Pancreas (tissue), 10 donors: ENCODE measurements at regions not wholly inside any gene's neighbourhood (a gene's known extent, or its start where the extent isn't known, plus 50 kb on each side); places are given as distances from the start of the nearest gene placed in this dataset.

Experiments
- ATAC-seq, 4 donors: fragments of 200-7000 bp; cut with Tn5 transposase; one replicate each; pipeline versions ENCODE4 v1.8.0 to v1.9.1; 2020; ENCODE audit warnings: mild to moderate bottlenecking in 4 of 4, moderate library complexity in 4 of 4
- DNase-seq, 6 donors: peaks; one replicate each; pipeline ENCODE4 v3.0.0-alpha.2; 2020
- FAIRE-seq: peaks from 2 replicates; lab custom pipeline; 2012; peaks lifted over from hg19 to GRCh38; lab: Jason Lieb, UNC
- H3K27ac ChIP-seq, 4 donors: fragments of 200-600 bp; sonication (generic); 1 replicate in 3 of 4; 2 replicates in 1 of 4; pipeline versions ENCODE4 v1.5.0 to v1.8.0; 2020
- H3K27me3 ChIP-seq, 4 donors: fragments of 200-600 bp; one replicate each; pipeline ENCODE4 v1.8.0; 2021
- H3K36me3 ChIP-seq, 3 donors: fragments of 200-600 bp; sonication (generic) in 1 of 3; one replicate each; pipeline versions ENCODE4 v1.5.0 to v1.8.0; 2020 to 2021
- H3K4me1 ChIP-seq, 3 donors: fragments of 200-600 bp; one replicate each; pipeline ENCODE4 v1.8.0; 2021
- H3K4me3 ChIP-seq, 4 donors: fragments of 200-600 bp; sonication (generic) in 2 of 4; one replicate each; pipeline versions ENCODE4 v1.5.0 to v1.8.0; 2020 to 2021
- H3K9me3 ChIP-seq, 4 donors: fragments of 200-600 bp; one replicate each; pipeline ENCODE4 v1.8.0; 2021
- CTCF ChIP-seq, 4 donors: fragments of 200-600 bp; sonication (generic) in 3 of 4; IDR thresholded peaks; one replicate each; pipeline versions ENCODE4 v1.5.0 to v1.8.0; 2021; ENCODE audit warnings: antibody characterized with exemption in 4 of 4
- WGBS, 2 donors: extraction: QIAGEN DNeasy Blood & Tissue Kit; methylation state at CpG; one replicate each; pipeline ENCODE4 v1.1.7; 2013; 5-methylcytosine and 5-hydroxymethylcytosine counted together
- intact Hi-C, 3 donors: fragments of 100-400 bp; cut with DNase I; formaldehyde crosslinking; loops; one replicate each; pipeline versions ENCODE4 v1.11.1 to v1.14.2; 2022
- donor health status: healthy with polysubstance abuse.
- donor health status: DM: no; HTN: no; CAD: no; lungs with moderate emphysema.
- donor health status: DM: no; HTN: no; CAD: no.
- donor health status: control.
- donor health status: control.
- donor health status: Bipolar disorder and iron deficiency.
- donor health status: DM: yes; HTN: yes; CAD: no.
- donor health status: DM: no; HTN: no; CAD: no.
- donor health status: DM: no; HTN: no; CAD: no.
- donor health status: DM: yes; HTN: yes; CAD: no.

- no peak overlapping the region for H3K4me3 ChIP-seq
- 58 to 64% methylated on average over 4 of the region's 4 CpGs for WGBS, 2 donors
- FAIRE-seq (no peak), DNase-seq (no peak), ATAC-seq (peak in 1 of 4 donors; percentile 51)
- H3K27me3 ChIP-seq: no peaks in the 10 kb centered on the region
- no peaks in the 10 kb centered on the region for H3K4me1 ChIP-seq
- intact Hi-C loops: no loop called here
- no peak for TF ChIP-seq CTCF (IDR thresholded peaks at IDR 0.05)
- no peak overlapping the region for H3K27ac ChIP-seq
- H3K36me3 ChIP-seq: no peaks in the 10 kb centered on the region
- no peaks in the 10 kb centered on the region for H3K9me3 ChIP-seq
Observed at GRCh38 chr4:77232653-77233052, 75.6 kb downstream of the CCNG2 start.

- DNase-seq (no peak), ATAC-seq (no peak), FAIRE-seq (no peak)
- WGBS, 2 donors: 60 to 81% methylated on average over 2 of the region's 2 CpGs
- Histone ChIP-seq H3K27me3 (no peaks in the 10 kb centered on the region), H3K27ac (no peak overlapping the region), H3K36me3 (no peaks in the 10 kb centered on the region), H3K4me3 (no peak overlapping the region), H3K4me1 (no peaks in the 10 kb centered on the region), H3K9me3 (no peaks in the 10 kb centered on the region)
- TF ChIP-seq CTCF (IDR thresholded peaks at IDR 0.05): no peak
- intact Hi-C loops: loop anchor here in 1 of 3 donors (5.0 kb wide), 1 partner anchor 122 kb away; no protein-coding TSS in a partner anchor
Observed at GRCh38 chr4:77235289-77235854, 78.4 kb downstream of the CCNG2 start.

- DNase-seq: no peak
- intact Hi-C loops: loop anchor here in 1 of 3 donors (5.0 kb wide), 1 partner anchor 120 kb away; no protein-coding TSS in a partner anchor
- Histone ChIP-seq H3K36me3 (no peaks in the 10 kb centered on the region), H3K9me3 (no peaks in the 10 kb centered on the region), H3K4me1 (no peaks in the 10 kb centered on the region), H3K27me3 (no peaks in the 10 kb centered on the region), H3K27ac (no peak overlapping the region), H3K4me3 (no peak overlapping the region)
- FAIRE-seq: no peak
- no peak for ATAC-seq
- TF ChIP-seq CTCF (IDR thresholded peaks at IDR 0.05): no peak
- 37 to 49% methylated on average over 3 of the region's 3 CpGs for WGBS, 2 donors
Observed at GRCh38 chr4:77236806-77237205, 79.8 kb downstream of the CCNG2 start.

GRCh38 chr4:77240469-77241066, 83.6 kb downstream of the CCNG2 start:
- Histone ChIP-seq H3K27ac (no peak overlapping the region), H3K4me1 (no peaks in the 10 kb centered on the region), H3K27me3 (no peaks in the 10 kb centered on the region), H3K36me3 (no peaks in the 10 kb centered on the region), H3K9me3 (no peaks in the 10 kb centered on the region), H3K4me3 (no peak overlapping the region)
- FAIRE-seq: no peak
- WGBS, 2 donors: 13 to 18% methylated on average over 10 of the region's 10 CpGs
- DNase-seq: peak; percentile 54 to 90 (median 76)
- intact Hi-C loops: loop anchor here in 1 of 3 donors (5.0 kb wide), 2 partner anchors 67 to 117 kb away; no protein-coding TSS in a partner anchor
- ATAC-seq: peak; percentile 80 to 99 (median 96)
- peak; percentile 50 to 77 (median 70) for TF ChIP-seq CTCF (IDR thresholded peaks at IDR 0.05)

GRCh38 chr4:77248805-77249204, 91.8 kb downstream of the CCNG2 start:
- Histone ChIP-seq H3K4me3 (no peak overlapping the region), H3K4me1 (peaks cover 3 to 14% (median 4%) of the 10 kb centered on the region in 3 donors), H3K27me3 (no peaks in the 10 kb centered on the region), H3K36me3 (no peaks in the 10 kb centered on the region), H3K27ac (peak overlapping the region; percentile 58 to 74 (median 64)), H3K9me3 (no peaks in the 10 kb centered on the region)
- ATAC-seq: peak; percentile 95 to 99 (median 98)
- intact Hi-C loops: no loop called here
- no peak for TF ChIP-seq CTCF (IDR thresholded peaks at IDR 0.05)
- no peak for FAIRE-seq
- peak in 5 of 6 donors; percentile 69 to 89 (median 81) for DNase-seq
- 18 to 29% methylated on average over 4 of the region's 4 CpGs for WGBS, 2 donors
